ENCODE measurements at regions not wholly inside any gene's neighbourhood (a gene's known extent, or its start where the extent isn't known, plus 50 kb on each side); places are given as distances from the start of the nearest gene placed in this dataset.

GRCh38 chr2:126534478-126534877, 121.5 kb upstream of the GYPC start:
- no peak for TF ChIP-seq EZH2 (IDR thresholded peaks at IDR 0.05; ENCODE audit: low read length, unreplicated experiment)
- TF ChIP-seq EZH2phosphoT487 (IDR thresholded peaks at IDR 0.05; ENCODE audit: borderline replicate concordance, low read length), result no peak
- no peak for TF ChIP-seq CTCF (conservative IDR thresholded peaks at IDR 0.05; ENCODE audit: low read depth, low read length)
